GM10266 (cell line): ENCODE measurements at regions not wholly inside any gene's neighbourhood (a gene's known extent, or its start where the extent isn't known, plus 50 kb on each side); places are given as distances from the start of the nearest gene placed in this dataset.
A peak's percentile ranks its signal among the peaks of the same experiment; 100 is the strongest.

Experiments
- DNase-seq: peaks from one replicate; pipeline ENCODE4 v3.0.0; 2012; ENCODE audit errors: extremely low spot score
- CTCF ChIP-seq: IDR thresholded peaks from 2 replicates; pipeline ENCODE4 v1.5.1; 2012; ENCODE audit warnings: mild to moderate bottlenecking, low read depth; ENCODE audit not compliant: control insufficient read depth, insufficient read depth; ENCODE audit errors: missing control alignments

GRCh38 chr6:12507636-12508035, 208.9 kb upstream of the PHACTR1 start:
- DNase-seq: no peak
- TF ChIP-seq CTCF: no peak

- no peak for TF ChIP-seq CTCF
- DNase-seq: no peak
Observed at GRCh38 chr6:12508553-12508952, 208.0 kb upstream of the PHACTR1 start.

DNA sequence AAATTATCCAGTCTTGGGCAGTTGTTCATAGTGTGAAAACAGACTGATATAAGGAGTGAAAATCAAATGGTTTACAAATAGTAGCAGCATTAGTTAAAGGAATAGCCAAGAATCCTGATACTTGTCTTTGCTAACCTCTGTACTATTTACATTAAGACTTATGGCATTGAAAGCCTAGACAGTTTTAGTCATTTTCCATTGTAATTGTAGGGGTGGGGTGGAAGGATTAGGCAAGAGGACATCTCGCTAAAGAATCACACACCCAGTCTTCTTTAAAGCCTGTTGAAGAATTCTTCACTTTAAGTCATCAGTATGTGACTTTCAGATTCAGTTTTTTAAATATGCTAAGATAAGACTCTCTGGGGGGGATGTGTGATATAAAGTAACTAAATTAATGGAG, 207.5 kb upstream of the PHACTR1 start:
- DNase-seq: no peak
- no peak for TF ChIP-seq CTCF

GRCh38 chr6:12516070-12516469, 200.5 kb upstream of the PHACTR1 start:
- peak; percentile 18 for DNase-seq
- TF ChIP-seq CTCF: no peak

DNA sequence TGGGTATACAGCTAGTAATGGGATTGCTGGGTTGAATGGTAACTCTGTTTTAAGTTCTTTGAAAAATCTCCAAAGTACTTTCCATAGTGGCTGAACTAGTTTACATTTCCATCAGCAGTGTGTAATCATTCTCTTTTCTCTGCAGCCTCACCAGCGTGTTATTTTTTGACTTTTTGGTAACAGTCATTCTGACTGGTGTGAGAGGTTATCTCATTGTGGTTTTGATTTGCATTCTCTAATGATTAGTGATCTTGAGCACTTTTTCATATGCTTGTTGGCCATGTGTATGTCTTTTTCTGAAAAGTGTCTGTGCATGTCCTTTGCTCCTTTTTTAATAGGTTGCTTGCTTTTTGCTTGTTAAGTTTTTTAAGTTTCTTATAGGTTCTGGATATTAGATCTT, 194.2 kb upstream of the PHACTR1 start:
- DNase-seq: no peak
- TF ChIP-seq CTCF: no peak

GRCh38 chr6:12523726-12524125, 192.8 kb upstream of the PHACTR1 start:
- no peak for TF ChIP-seq CTCF
- DNase-seq: no peak

- no peak for TF ChIP-seq CTCF
- no peak for DNase-seq
Observed at GRCh38 chr6:12525276-12525675, 191.3 kb upstream of the PHACTR1 start.
